ENCODE measurements at regions not wholly inside any gene's neighbourhood (a gene's known extent, or its start where the extent isn't known, plus 50 kb on each side); places are given as distances from the start of the nearest gene placed in this dataset.

- no peak for FAIRE-seq
Measured at GRCh38 chr2:160683206-160683605, 189.6 kb upstream of the RBMS1 start.

GRCh38 chr2:160687629-160688028, 194.0 kb upstream of the RBMS1 start:
- FAIRE-seq, result no peak

- no peak for FAIRE-seq
Measured at GRCh38 chr2:160689441-160689840, 195.8 kb upstream of the RBMS1 start.

- no peak for FAIRE-seq
Measured at GRCh38 chr2:160694221-160694620, 200.6 kb upstream of the RBMS1 start.

DNA sequence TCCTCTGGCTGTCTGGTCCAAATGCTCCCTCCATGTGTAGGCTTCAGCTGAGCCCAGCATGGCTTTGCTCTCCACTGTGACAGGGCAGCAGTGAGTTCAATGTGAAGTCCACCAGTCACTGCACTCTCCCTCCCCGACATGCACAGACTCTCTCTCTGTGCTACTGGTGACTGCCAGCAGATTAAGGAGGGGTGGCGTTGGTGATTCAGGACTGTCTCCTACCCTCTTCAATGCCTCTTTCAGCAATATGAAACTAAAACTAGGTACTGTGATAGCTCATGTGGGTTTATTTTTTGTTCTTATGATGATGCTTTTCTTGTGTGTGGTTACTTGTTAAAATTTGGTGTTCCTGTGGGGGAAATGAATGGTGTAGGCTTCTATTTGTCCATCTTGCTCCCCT, 201.0 kb upstream of the RBMS1 start:
- FAIRE-seq, result no peak

DNA sequence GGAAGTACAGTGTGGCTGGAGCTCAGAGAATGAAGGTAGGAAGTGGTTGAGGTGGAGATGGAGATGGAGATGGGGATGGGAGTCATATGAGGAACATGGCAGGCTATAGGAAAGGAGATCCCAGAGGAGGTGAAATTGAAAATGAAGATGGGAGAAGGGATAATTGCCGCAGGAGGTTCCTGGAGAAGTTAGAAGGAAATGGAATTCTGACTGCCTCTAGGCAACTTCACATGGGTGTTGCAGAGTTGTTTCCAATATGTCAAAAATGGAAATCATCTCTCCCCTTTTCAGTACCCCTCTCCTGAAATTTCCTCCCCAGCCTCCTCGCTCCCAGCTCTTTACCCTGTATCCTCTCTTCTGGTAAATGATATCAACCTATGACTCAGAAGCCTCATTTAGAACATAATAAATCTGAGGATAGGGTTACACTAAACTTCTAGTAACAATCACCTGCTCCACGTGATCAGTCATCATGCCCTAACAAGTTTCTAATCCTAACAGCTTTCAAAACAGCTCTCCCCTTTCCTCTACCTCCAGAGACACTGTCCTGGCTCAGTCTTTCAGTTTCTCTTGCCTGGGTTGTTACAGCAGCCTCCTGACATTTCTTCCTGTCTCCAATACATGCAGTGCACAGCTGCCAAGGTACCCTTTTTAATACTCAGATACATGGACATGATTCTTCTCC, 201.9 kb upstream of the RBMS1 start:
- FAIRE-seq, result no peak

DNA sequence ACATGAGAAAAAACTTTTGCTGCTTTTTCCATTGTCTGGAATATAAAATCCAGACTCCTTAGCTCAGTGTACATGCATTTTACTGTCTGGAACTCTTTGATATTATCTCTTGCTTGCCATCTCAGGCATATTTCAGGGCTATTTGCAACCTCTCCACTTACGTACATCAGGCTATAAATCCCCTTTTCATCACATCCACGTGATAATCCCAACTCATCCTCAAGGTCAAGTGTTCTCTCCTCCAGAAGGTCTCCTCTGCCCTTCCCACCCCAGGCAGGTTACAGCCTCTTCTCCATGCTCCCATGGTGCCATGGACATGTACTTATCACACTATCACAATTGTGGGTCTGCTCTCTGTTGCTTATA, 202.5 kb upstream of the RBMS1 start:
- no peak for FAIRE-seq

GRCh38 chr2:160697817-160698216, 204.2 kb upstream of the RBMS1 start:
- no peak for FAIRE-seq

DNA sequence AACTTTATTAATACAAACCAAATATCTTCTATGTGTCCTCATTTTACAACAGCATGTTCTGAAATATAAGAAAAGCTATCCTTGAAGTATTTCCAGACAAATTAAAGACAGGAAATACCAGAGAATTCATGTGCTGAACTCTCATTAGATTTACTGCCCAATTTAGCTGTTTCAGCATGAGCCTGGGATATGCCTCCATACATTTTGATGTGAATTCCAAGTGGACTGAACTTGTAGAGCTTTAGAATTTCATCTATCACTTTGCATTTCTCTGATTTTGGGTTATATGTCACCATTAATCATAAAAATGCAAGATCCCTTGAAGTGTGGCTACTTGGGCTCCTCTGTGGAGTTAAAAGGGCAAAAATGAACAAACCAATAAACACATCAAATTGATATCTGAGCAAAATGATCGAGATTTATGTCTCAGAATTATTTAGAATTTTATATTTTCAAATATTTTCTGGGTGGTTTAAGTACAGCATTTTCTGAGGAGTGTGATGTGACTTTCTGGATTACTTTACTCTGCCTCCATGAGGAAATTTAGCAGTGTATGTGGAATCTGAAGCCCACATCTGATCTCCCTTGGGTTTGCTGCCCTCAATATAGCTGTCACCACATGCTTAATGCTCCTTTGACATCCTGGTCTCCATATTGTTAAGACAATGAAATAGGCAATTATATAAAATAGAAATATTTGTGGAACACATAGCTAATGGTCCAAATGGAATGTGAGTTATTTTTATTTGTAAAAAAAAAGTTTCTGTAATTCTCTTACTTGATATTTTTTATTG, 206.6 kb upstream of the RBMS1 start:
- FAIRE-seq, result no peak

GRCh38 chr2:160701822-160702221, 208.2 kb upstream of the RBMS1 start:
- no peak for FAIRE-seq

GRCh38 chr2:160702754-160703153, 209.1 kb upstream of the RBMS1 start:
- FAIRE-seq, result no peak

DNA sequence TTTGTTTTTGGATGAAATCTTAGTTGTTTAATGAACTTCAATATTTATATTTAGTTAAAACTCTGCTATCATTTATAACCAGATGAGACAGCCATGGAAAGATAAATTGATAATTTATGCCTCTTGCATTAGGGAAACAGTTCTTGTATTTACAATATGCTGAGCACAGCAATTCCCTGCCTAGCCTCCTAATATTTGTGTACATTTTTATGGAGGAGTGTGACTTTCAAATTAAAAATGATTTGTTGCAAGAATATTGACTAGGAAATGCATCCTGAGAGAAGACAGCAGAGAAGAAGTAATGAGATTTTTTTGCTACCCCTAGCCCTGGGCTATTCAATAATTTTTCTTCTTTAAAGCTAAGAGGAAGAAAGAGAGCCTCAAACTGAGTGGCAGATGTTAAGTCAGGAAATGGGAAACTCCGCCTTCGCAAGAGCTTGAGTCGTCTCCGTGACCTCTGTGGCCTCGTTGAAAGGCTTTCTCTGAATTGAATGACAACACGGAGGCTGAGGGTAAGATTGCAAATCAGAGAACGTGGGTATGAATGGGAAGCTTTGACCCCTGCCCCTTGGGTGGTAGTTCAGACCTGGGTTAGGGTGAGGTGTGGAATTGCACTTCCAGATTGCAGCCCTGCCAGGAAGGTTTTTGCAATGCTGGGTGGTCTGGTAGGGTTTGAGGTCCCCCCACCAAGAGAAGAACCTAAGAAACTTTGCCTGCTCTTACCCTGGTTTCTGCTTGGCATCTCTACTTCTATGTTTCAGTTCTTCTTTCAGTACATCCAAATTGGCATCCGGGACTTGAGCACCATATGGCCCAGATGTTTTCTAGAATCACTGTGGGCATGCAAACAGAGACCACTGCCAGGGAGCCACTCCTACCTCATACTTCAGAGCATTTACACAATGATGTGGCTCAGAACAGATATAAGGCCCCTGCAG, 210.3 kb upstream of the RBMS1 start:
- FAIRE-seq, result no peak

DNA sequence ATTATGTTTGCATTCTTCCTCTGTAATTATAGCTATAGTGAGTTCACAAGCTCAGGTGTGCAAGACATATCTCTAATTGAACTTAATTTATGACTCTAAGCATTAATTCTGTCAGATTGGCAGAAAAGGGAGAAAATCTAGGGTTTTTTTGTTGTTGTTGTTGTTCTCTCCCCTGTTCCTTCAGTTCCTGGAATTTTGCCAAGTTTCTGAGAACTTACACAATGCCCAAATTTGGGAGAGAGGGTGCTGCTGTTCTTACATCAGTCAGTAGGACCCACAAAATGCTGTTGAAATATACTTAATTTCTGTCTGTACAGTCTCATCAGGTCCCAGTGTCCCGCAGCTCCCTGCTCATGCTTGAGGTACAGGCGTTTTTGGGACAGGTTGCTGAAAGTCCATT, 221.8 kb upstream of the RBMS1 start:
- FAIRE-seq, result no peak

GRCh38 chr2:160719116-160719515, 225.5 kb upstream of the RBMS1 start:
- no peak for FAIRE-seq

- FAIRE-seq, result no peak
Measured at GRCh38 chr2:160720098-160720497, 226.5 kb upstream of the RBMS1 start.

DNA sequence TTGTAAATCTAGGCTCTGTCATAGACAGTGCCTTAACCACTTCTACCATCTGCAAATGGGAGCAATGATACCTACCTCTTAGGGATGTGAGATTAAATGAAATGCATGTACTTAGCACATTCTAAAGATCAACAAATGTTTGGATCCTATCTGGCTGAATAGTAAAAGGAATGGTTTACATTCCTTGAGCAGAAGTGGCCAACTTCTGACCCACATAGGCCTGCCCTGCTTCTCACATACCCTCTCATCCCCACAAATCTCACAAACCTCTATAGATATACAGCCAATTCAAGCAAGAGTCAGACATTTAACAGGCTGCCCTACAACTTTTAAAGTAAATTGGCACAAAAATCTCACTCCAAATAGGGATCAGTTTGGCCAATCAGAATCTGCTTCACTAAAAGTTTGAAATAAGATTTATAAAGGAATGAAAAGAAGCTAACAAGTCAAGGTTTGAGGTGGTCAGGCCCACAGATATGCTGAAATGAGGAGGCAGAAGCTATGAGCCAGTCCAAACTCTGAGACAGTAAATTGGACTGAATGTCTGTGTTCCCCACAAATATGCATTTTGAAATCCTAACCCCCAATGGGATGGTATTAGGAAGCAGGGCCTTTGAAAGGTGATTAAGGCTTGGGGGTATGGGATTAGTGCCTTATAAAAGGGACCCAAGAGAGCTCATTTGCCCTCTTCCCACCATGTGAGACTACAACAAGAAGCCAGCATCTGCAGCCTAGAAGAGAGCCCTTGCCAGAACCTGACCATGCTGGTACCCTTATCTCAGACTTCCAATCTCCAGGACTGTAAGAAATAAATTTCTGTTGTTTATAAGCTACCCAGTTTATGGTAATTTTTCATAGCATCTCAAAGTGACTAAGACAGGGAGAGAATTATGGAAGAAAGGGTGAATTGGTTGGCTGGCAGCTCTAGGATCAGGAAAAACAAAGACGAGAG, 227.8 kb upstream of the RBMS1 start:
- no peak for FAIRE-seq

- FAIRE-seq, result no peak
Measured at GRCh38 chr2:160726046-160726445, 232.4 kb upstream of the RBMS1 start.

- FAIRE-seq, result no peak
Measured at GRCh38 chr2:160730296-160730995, 236.8 kb upstream of the RBMS1 start.

GRCh38 chr2:160731415-160731814, 237.8 kb upstream of the RBMS1 start:
- no peak for FAIRE-seq

DNA sequence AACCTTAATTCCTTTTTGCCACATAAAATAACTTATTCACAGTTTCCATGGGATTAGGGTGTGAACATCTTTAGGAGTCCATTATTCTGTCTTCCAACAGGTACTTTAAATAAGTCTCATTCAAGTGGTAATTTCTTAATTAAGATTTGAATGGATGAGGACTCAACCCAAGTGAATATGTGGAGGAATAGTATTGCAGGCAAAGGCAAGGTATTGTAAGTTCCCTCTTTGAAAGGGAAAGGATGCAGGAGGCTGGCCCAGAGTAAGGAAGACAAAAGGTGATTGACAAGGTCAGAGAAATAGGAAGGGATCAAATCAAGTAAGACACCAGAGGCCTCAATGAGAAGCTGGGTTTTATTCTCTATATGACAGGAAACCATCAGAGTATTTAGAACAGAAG, 238.2 kb upstream of the RBMS1 start:
- FAIRE-seq, result no peak

- no peak for FAIRE-seq
Measured at GRCh38 chr2:160735696-160736095, 242.1 kb upstream of the RBMS1 start.

Measured in colon (tissue), 2 donors.